ENCODE measurements at regions not wholly inside any gene's neighbourhood (a gene's known extent, or its start where the extent isn't known, plus 50 kb on each side); places are given as distances from the start of the nearest gene placed in this dataset.

DNA sequence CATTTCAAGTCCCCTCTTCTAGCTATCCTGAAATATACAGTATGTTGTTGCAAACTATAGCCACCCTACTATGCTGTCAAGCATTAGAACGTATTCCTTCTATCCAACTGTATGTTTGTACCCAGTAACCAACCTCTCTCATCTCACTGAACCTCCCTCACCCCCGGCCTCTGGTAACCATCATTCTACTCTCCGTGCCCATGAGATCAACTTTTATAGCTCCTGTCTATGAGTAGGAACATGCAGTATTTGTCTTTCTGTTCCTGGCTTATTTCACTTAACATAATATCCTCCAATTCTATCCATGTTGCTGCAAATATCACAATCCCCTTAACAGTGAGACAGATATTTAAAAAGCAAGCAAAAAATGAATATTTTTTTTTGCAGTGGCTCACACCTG, 196.9 kb downstream of the PAX1 start:
- DNase-seq (ENCODE audit: low read depth in 4 of 4, low spot score in 3 of 4) = no peak

- no peak for DNase-seq (ENCODE audit: low read depth in 4 of 4, low spot score in 3 of 4)
These were observed 196.2 kb downstream of the PAX1 start for GRCh38 chr20:21901470-21902275.

GRCh38 chr20:21900431-21900830, 195.0 kb downstream of the PAX1 start:
- no peak for DNase-seq (ENCODE audit: low read depth in 4 of 4, low spot score in 3 of 4)

GRCh38 chr20:21874921-21875320, 169.5 kb downstream of the PAX1 start:
- no peak for DNase-seq (ENCODE audit: low read depth in 4 of 4, low spot score in 3 of 4)

DNA sequence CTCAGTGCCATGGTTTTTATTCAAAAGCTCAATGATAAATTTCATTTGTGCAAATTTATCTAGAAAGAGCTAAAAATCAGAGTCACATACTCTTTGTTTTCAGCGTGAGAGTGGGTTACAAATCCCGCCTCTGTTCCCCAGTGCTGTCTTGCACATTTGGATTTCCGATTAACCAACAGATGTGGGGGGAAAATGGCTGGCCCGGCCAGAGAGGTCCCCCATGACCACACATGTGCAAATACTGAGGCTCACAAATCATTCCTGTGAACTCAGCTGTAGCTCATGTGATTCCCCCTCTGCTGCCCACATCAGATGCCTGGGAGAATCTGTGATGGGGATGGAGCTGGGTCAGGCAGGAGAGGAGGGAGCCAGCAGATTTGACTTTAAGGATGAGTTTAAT, 168.7 kb downstream of the PAX1 start:
- no peak for DNase-seq (ENCODE audit: low read depth in 4 of 4, low spot score in 3 of 4)

- DNase-seq (ENCODE audit: low read depth in 4 of 4, low spot score in 3 of 4) = no peak
These were observed 167.8 kb downstream of the PAX1 start for GRCh38 chr20:21873291-21873690.

- no peak for DNase-seq (ENCODE audit: low read depth in 4 of 4, low spot score in 3 of 4)
These were observed 162.3 kb downstream of the PAX1 start for GRCh38 chr20:21867811-21868210.

DNA sequence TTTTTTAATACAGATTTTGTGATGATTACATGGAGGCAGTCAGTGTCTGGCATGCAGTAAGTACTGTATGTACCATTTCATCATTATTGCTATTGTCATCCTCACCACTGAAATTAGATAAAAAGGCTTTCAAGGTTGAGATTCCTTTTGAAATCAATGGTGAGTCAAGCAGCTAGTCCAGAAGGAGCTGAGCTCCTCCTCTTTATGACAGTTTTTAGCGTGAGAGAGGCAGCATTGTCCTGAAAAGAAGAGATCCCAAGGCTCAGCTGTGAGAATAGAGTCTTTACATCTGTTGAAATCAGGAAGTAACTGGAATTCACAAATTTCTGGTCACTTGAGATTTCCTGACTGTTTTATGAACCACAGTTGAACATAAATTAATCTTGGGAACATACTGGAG, 161.9 kb downstream of the PAX1 start:
- DNase-seq (ENCODE audit: low read depth in 4 of 4, low spot score in 3 of 4) = peak in 1 of 4 donors; percentile 16

DNA sequence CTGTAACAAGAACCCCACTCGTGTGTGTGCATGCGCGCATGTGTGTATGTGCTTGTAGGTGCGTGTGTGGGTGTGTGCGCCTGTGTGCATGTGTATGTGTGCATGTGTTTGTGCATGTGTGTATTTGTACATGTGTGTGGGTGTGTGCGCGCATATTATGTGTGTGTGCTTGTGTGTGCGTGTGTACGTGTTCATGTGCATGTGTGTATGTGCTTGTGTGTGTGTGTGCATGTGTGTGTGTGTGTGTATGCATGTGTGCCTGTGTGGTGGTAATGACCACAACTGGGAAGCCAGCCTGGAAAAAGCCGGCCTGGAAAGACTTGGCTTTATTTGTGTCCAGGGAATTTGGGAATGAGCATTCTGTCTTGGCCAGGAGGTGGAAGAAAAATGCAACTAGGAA, 157.5 kb downstream of the PAX1 start:
- no peak for DNase-seq (ENCODE audit: low read depth in 4 of 4, low spot score in 3 of 4)

GRCh38 chr20:21862259-21862946, 156.9 kb downstream of the PAX1 start:
- DNase-seq (ENCODE audit: low read depth in 4 of 4, low spot score in 3 of 4) = no peak

DNA sequence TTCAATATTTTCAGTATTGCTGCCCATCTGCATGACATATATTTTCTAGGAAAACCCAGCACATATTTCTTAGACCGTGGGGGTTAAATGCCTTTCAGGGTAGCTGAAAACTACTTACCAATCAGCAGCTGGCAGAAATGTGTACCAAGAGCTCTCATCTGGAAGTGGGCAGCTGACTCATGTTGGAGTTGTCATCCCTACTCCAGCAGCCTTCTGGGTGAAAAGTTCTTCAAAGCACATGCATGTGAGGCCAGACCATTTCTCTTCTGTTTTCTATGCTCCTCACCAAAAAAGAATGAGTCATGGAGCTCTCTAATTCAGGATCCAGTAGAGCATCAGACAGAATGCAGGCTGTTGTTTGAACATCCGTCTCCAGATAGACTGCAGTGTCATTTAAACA, 135.5 kb downstream of the PAX1 start:
- no peak for DNase-seq (ENCODE audit: low read depth in 4 of 4, low spot score in 3 of 4)

GRCh38 chr20:21839982-21840381, 134.5 kb downstream of the PAX1 start:
- no peak for DNase-seq (ENCODE audit: low read depth in 4 of 4, low spot score in 3 of 4)

DNA sequence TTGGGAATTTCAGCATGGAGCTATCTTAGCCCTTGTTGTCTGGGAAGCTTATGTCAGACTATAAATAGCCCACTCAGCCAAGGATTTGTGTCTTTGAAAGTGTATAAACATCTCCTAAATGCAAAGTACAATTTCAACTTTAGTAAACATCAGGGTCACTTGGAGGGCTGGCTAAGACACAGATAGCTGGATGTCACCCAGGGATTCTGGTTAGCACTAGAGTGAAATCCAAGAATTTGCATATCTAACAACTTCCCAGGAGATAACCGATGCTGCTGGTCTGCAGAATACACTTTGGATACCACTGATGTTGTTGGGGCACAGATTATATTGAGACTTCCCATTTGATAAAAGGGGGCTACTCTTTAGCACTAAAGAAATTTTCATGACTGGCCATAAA, 130.9 kb downstream of the PAX1 start:
- DNase-seq (ENCODE audit: low read depth in 4 of 4, low spot score in 3 of 4) = no peak

DNA sequence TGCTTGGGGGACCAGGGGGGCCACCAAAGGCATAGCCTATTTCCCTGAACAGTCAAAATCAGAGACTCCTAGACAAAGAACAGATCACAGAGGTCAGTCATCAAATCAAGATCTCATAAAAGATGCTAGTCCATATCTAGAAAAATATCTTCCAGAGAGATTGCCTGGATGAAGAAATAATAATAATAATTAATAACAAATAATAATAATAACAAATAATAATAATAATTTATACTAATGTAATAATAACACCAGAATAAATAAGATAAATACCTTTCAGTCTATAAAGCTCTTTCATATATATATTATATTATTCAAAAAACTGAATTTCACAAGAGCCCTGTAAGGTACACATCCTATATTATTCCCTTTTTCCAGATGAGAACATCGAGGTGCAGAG, 129.6 kb downstream of the PAX1 start:
- no peak for DNase-seq (ENCODE audit: low read depth in 4 of 4, low spot score in 3 of 4)

DNA sequence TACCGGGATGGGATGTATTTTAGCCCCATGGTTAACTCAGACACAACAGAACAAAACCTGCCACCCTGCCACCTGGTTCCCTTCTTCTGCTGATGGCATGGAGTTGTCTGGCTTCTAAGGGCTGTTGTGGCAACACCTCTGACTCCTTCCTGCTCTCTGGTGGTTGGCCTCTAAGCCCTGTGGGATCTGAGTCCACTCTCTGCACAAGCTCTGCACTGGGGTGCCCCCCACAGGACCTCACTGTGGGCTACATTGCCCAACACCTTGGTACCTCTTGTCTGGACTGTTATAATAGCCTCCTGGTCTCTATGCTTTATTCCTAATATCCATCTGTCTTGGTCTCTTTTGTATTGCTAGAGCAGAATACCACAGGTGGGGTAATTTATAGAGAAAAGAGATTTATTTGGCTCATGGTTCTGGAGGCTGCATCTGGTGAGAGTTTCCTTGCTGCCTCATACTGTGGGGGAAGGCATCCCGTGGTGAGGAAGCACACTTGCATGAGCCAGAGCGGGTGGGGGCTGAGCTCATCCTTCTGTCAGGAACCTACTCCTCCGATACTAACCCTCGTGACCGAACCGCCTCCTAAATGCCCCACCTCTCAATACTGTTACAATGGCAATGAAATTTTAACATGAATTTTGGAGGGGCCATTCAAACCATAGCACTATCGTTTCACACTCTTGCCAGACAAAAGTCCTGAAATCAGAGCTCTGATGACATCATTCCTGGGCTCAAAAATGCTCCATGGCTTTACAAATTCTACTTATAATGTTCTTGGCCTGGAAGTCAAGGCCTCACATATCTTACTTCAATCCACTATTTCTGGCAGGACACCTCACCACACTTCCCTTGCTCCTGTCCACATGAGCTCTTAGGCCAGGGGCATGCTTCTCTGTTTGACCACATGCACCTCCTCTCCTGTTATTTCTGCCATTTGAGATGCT, 127.2 kb downstream of the PAX1 start:
- DNase-seq (ENCODE audit: low read depth in 4 of 4, low spot score in 3 of 4) = no peak

GRCh38 chr20:21826976-21827375, 121.5 kb downstream of the PAX1 start:
- peak in 1 of 4 donors; percentile 14 for DNase-seq (ENCODE audit: low read depth in 4 of 4, low spot score in 3 of 4)

DNA sequence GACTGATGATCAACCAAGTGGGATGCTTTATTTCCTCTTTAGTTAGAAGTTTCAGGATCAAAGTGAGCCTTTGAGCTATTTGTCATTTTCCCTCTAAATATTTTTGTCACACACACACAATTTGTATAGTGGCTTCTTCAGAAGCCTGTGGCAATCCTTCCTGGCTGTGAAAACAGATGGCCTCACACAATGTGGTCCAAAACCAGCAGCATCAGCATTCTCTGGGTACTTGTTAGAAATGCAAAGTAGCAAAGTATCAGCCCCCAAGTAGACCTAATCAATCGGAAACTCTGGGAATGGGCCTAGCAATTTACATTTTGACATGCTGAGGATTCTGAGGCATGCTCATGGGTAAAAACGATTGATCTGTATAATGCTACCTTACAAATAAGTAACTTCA, 115.9 kb downstream of the PAX1 start:
- no peak for DNase-seq (ENCODE audit: low read depth in 4 of 4, low spot score in 3 of 4)

- DNase-seq (ENCODE audit: low read depth in 4 of 4, low spot score in 3 of 4) = no peak
These were observed 115.2 kb downstream of the PAX1 start for GRCh38 chr20:21820688-21821087.

DNA sequence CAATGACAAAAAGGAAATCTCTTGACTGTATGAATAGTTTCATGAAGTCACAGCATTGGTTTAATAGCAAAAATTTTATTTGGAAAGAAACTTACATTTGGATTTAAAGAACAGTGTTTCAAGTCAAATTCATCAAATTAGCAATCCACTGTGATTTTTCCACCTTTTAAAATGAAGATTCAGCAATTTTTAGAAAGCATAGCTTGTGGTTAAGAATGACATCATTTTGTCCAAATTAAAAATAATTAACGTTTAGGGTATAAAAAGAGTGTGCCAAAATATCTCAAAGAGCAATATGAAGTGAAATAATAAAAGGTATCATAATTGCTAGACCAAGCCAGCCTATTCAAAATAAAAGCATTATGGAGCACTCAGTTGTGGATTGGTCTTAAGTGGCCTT, 114.6 kb downstream of the PAX1 start:
- DNase-seq (ENCODE audit: low read depth in 4 of 4, low spot score in 3 of 4) = no peak

- DNase-seq (ENCODE audit: low read depth in 4 of 4, low spot score in 3 of 4) = no peak
These were observed 106.9 kb downstream of the PAX1 start for GRCh38 chr20:21812379-21812778.

DNA sequence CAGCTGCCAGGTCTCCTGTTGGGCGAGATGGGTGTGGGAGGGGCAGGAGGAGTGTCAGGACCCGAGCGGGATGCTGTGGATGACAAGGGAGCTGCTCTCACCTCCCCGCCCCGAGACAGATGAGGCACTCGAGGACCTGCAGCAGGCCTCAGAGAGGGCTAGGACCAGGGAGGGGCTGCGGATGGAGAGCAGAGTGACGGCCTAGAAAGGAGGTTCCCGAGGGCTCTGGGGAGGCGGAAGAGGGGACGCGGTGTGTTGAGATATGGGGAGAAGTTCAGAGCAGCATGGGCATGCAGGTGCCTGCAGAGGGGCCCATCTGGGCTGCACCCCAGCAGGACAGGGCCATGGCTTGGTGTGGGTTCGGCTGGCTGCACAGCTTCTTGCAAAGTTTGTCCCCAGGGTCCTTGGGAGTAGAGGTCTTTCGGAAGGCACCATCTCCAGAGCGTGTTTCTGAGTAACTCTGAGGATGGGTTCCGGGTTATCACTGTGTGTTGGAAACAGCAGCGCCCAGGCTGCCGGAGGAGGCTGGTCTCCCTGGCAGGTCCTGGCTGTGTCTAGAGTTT, 104.6 kb downstream of the PAX1 start:
- no peak for DNase-seq (ENCODE audit: low read depth in 4 of 4, low spot score in 3 of 4)
